ENCODE measurements at regions not wholly inside any gene's neighbourhood (a gene's known extent, or its start where the extent isn't known, plus 50 kb on each side); places are given as distances from the start of the nearest gene placed in this dataset.

DNA sequence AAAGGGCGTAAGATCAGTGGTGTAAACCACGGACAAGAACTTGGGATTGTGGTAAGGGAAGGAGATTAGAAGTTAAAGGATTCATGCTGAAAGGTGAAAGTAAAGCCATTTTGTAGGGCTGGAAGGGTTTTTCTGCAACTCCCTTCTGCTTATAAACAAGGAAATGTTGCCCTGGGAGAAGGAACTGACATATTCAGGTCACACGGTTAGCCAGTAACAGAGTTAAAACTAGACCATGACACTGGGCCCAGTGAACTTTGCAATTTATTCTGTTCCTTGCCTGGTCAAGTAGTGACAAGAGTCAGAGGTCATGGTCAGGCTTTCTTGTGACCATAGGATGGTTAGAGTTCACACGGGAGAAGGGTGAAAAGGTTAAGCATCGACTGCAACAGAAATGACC, 323.3 kb downstream of the DMRT2 start:
- no peak for DNase-seq
- no peak for ATAC-seq (ENCODE audit: poor library complexity)
- intact Hi-C loops (cut with DNase I) = no loop called here

DNA sequence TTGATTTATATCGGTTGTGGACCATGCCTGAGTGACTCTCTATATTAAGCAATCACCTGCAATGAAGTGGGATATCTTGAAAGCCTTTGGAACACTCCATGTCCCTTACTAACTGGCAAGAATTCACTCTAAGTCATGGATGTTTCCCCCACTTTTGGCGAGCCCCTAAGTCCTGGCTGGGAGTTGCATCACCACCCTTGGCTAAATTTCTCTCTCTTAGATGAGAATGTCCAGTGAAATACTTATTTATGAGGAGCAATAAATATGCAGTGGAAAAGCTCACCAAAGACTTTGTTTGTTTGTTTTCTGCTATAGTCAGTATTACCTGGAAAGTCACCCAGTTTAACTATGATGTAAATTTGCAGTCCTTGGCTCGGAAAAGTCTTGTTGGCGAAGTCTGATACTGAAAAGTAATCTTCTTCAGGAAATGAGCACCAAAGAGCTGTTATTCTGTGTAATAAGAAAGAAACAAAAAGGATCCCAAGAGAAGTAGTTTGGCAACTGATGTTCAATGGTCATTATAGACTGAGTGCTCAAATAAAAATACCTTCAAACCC, 333.8 kb downstream of the DMRT2 start:
- intact Hi-C loops (cut with DNase I) = no loop called here
- ATAC-seq (ENCODE audit: poor library complexity) (peak; percentile 46), DNase-seq (no peak)

DNA sequence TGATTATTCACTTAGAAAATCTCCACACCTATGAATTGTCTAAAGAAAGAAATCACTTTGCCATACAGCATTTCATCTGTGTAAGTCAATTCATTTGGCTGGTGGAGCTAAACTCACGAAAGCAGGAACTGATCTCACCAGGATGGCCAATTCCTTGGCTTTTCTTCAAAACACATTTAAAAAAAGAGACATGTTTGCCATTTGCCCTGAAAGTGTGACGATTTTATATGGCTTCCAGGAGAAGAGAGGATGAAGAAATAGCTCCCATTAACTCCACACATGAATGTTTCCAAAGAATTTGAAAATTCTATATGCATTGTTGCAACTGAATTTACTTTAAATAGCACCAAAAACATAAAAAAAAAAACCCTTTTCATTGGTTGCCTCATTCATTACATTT, 334.7 kb downstream of the DMRT2 start:
- no peak for DNase-seq
- no peak for ATAC-seq (ENCODE audit: poor library complexity)
- intact Hi-C loops (cut with DNase I) = no loop called here

DNA sequence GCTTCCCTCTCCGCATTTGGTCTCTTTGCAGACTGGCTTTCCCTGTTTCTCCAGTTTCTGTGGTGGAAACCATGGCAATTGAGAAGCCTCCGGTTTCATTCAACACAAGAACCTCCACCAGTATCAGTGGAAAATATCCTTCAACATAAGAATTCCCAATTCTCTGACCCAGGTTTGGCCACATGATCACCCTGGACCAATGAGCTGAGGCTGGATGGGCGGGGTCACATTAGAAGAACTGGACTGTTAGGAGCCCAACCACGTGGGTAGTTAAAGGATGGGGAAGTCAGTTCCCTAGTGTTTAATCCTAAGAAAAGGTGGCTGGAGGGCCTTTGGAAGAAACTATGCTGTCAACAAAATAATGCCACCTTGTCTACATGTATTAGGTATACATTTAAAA, 336.3 kb downstream of the DMRT2 start:
- ATAC-seq (ENCODE audit: poor library complexity) (no peak), DNase-seq (no peak)
- intact Hi-C loops (cut with DNase I) = no loop called here

DNA sequence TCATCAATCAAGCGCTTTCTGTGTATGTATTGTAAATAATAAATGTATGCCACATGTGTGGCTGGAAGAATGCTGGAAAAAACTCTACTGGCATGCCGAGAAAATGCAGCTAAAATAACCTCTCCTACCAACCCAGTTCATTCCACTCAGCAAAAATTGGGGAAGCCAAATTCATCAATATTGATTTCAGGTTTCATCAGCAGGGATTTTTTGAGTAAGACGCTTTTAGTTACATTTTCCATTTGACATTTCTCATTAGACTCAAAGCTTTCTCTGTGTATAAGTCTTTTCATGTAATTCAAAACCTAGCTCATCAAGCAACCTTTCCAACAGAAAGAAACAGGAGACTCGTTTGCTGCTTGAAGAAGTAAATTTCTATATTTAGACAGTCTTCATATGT, 338.1 kb downstream of the DMRT2 start:
- ATAC-seq (ENCODE audit: poor library complexity) = no peak
- intact Hi-C loops (cut with DNase I) = no loop called here

DNA sequence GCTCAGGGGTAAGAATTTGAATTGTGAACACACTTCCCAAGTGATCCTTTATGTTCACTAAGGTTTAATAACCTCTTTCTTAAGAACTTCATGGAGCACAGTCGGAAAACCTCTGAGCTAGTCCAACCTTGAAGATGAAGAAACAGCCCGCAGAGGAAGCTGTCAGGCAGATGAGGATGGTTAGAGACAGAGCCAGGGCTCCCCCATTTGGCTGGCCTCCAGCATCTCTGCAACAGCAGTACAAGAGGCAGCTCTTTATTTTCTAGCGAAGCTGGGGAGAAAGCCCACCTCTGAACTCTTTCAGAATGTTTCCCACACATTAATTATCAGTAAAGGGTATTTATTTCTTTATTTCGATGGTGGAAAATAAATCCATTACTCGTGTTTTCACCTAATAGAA, 350.8 kb downstream of the DMRT2 start:
- no peak for ATAC-seq (ENCODE audit: poor library complexity)
- DNase-seq = no peak
- intact Hi-C loops (cut with DNase I) = no loop called here

More for the DNA sequence above, 338.1 kb downstream of the DMRT2 start:
- no peak for DNase-seq

DNA sequence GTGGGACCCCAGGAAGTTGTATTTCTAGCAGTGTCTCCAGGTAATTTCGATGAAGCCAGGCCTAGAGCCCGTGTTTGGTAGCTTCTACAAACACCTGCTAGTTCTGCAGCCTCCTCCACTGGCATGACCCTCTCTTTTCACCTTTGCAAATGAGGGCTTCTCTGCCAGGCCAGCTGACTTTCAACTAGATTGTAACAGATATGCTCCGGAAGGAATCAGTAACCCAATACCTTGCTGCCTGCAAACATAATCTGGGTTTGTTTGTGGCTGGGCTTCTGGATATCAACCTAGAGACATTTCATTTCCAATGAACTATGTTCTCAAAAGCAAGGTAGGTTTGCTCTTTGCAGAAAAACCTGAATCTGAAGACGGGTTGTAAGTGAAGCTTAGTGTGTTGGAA, 354.8 kb downstream of the DMRT2 start:
- ATAC-seq (ENCODE audit: poor library complexity) (no peak), DNase-seq (no peak)
- intact Hi-C loops (cut with DNase I) = no loop called here

DNA sequence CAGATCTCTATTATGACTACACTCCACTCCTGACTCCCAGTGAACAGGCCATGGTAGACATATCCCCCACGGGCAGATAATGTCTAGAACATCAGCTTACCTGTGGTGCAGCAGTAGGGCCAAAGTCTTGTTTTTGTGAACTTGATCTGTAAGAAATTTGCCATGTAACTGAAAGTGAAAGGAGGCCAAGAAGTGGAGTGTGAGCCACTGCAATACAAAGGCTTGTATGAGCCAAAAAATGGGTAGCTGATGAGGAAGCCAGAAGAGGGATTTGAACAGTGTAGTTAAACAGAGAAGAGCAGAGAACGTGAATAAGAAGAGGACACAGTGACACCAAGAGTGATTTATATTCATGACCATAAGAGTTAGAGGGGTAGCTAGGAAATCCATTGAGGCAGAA, 361.7 kb downstream of the DMRT2 start:
- no peak for DNase-seq
- intact Hi-C loops (cut with DNase I) = no loop called here
- no peak for ATAC-seq (ENCODE audit: poor library complexity)

DNA sequence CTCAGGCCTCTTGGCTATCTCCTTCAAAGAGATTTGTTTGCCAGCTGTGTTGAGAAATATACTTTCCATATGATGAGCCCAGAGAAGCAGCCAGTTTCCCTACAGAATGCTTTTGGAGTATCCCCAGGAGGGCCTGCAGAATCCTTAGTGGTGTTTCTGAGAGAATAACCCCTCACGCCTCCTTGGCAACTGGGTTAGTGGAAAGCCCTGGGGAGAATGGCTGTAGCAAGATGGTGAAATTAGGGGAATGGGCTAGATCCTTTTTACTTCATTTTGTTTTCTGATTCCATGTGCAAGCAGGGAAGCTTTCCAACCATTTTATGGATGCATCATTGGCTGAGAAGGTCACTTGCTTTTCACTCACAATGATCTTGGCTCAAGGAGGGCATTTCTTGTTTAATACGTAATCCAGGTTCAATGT, 364.6 kb downstream of the DMRT2 start:
- intact Hi-C loops (cut with DNase I) = no loop called here
- DNase-seq (no peak), ATAC-seq (ENCODE audit: poor library complexity) (no peak)

DNA sequence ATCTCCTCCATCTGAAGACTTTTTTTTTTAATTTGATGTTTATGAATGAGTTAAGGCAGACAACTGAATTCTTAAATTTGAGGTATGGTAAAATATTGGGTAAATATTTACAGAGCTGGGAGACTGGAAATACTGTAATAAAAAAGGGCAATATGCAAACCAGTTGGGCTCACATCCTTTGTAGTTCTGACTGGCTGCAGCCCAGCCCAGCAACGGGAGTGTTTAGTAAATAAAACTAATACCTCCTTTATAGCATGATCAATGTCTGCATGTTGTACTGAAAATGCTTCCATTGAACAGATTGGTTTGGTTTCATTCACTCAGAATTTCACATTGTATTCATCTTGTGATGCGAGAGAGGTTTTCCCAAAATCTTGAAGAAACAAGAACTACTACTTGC, 365.0 kb downstream of the DMRT2 start:
- no peak for ATAC-seq (ENCODE audit: poor library complexity)
- intact Hi-C loops (cut with DNase I) = no loop called here
- DNase-seq = no peak

DNA sequence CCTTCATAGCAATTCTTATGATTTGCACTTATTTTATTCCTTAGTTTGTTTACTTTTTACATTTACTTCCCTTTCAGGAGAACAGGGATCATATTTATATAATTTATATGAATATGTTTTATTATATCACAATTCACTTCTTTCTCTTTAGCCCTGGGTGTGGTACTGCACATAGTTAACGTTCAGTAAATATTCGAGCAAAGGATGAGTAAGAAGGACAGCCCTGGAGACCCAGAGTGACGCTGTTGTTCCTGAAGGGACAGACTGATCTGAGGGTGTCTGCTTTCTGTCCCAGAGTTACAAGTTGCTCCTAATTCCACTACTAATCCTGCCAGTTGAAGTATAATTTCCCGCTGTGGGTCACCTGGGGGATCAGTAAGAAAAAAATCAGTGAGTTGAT, 366.1 kb downstream of the DMRT2 start:
- no peak for DNase-seq
- ATAC-seq (ENCODE audit: poor library complexity) = no peak
- intact Hi-C loops (cut with DNase I) = no loop called here

DNA sequence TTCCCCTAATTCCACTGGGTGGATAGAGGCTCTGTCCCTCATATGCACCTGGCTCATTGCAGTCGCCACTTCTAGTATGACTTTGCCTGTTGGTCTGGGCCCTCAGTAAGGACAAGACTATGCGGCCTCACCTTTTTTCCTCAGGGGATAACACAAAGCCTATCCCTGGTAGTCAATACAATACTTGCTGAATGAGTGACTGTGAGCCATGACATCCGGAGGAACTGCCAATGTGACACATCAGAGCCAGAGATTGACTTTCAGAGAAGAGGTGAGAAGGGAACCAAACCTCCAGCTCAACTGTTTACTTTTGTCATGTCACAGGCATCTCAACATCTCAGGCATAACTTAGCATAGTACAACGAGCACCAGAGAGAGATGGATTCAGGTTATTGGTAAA, 371.3 kb downstream of the DMRT2 start:
- ATAC-seq (ENCODE audit: poor library complexity) (no peak), DNase-seq (no peak)
- intact Hi-C loops (cut with DNase I) = no loop called here

DNA sequence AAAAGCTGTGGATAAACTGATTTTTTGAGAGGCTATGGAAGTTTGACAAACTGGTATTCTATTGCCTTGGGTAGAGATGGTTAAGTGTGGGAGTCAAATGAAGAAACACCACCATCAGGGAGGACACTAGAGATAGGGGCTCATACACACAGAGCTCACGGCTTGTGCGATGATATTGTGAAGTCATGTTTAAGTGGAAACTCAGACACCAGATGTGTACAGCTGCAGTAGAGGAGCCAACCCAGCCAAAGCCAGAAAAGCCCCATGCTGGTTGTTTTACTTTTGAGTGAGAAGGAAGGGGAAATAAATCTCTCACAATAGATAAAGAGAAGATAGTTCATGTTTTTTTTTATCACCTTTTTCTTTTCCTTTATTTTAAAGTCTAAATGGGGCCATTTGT, 377.7 kb downstream of the DMRT2 start:
- no peak for DNase-seq
- ATAC-seq (ENCODE audit: poor library complexity) = no peak
- intact Hi-C loops (cut with DNase I) = no loop called here

DNA sequence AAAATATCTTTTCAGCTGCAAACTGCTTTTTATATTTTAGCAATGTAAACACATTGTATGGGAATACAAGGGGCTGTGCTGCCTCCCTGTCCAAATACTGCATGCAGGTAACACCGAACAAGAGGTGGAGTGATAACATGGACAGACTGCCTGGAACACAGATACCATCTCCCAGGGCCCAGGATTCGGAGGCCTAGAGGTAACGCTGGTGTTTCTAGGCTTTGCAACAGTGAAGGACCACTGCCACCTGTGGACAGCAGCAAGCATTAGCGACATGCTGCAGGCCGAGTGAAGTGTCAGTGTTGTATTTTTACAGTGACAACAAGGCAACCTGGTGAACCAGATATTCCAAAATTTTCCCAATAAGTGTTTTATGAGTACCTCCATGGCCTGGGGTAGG, 379.1 kb downstream of the DMRT2 start:
- intact Hi-C loops (cut with DNase I) = no loop called here
- DNase-seq (no peak), ATAC-seq (ENCODE audit: poor library complexity) (peak; percentile 51)

DNA sequence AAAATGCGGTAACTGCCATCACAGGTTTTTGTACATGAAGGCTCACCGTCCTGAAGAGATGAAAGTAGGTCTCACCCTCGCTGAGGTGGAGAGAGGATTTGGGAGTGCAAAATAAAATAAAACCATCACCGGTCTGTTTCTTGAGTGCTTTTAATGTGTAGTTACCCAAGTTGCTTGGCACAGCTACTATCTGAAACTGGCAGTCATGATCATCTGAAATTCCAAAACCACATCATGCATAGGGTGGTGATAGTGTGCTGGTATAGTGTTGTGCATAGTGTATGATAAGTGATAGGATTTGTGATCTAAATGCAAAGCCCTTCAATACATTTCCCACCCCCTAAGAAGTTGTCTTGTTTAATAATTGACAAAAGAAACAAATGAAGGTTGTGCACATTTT, 381.3 kb downstream of the DMRT2 start:
- DNase-seq (no peak), ATAC-seq (ENCODE audit: poor library complexity) (no peak)
- intact Hi-C loops (cut with DNase I) = no loop called here

DNA sequence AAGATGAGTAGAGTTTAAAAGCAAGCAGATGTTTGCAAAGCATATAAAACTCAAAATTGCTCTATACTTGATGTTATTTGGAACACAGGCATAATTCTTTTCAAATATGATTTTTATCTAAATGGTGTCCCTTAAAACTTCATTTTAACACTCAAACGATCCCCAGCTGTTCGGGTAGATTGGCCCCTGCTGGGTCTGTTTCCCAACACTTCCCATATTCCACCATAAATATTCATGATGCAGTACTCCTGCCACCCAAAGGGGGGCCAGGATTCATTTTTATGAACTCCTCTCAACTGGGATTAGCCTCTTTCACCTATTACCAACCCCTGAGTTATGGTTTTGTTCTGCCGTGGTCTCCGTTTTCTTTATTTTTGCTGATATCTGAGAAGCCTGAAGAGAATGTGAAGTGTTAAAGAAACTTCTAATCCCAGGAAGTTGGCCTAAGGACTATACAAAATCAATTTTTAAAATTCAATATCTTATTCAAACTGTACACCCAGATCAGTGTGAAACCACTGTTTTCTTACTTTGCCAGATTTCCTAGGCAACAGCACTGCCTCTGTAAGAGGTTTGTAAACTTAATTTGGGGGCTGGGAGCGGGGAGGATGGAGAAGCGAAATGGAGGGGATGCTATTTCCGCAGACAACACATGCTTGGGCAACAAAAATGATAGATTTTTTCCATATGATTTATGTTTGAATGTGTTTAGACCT, 384.1 kb downstream of the DMRT2 start:
- no peak for ATAC-seq (ENCODE audit: poor library complexity)
- intact Hi-C loops (cut with DNase I) = no loop called here
- no peak for DNase-seq

DNA sequence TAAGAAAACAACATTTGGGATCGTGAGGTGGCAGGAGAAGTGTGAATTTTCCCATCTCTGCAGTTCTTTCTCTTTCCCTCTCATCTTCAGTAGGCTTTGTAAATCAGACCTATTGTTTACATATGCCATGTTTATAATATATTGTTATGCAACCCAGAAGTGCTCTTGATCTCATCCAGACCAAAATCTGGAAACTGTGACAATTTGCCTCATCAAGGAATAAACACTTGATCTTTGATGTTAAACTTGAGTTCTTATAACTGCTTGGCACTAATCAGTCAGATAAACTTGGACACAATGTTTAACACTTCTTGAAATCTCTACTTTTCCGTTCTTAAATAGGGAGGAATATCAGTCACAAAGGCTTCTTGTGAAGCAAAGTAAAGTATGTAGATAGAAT, 384.7 kb downstream of the DMRT2 start:
- intact Hi-C loops (cut with DNase I) = no loop called here
- DNase-seq (no peak), ATAC-seq (ENCODE audit: poor library complexity) (no peak)

DNA sequence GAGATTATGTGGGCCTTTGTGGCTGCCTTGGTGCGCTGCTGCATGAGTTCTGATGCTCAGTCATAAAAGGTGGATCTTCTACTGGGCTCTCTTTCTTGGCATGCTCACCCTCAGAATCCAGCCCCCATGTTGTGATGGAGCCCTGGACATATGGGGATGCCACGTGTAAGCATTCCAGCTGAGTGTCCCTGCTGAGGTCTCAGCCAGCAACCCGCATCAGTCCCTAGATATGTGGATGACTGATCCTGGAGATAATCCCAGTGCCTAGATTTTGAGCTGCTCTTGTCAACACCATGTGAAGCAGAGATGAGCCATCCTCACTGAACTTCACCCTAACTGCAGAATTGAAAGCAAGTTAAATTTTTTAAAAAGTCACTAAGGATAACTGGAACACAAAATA, 390.1 kb downstream of the DMRT2 start:
- ATAC-seq (ENCODE audit: poor library complexity) = no peak
- intact Hi-C loops (cut with DNase I) = no loop called here
- DNase-seq = no peak

DNA sequence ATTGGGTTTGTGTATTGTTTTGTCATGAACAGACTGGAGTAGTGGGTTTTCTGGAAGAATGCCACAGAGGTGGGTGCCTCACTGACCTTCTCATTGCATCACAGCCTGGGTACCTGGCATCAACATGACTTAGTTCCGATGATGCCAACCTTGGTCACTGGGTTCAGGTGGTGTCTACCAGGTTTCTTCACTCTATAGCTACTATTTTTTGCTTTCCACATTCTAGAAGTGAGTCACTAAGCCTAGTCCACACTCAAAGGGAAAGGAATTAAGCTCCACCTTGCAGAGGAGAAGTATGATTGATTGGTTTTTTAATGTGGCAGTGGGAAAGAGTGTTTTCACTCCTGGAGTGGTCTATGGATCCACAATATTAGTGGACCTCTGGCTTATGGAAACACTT, 391.9 kb downstream of the DMRT2 start:
- no peak for DNase-seq
- intact Hi-C loops (cut with DNase I) = no loop called here
- ATAC-seq (ENCODE audit: poor library complexity) = no peak

DNA sequence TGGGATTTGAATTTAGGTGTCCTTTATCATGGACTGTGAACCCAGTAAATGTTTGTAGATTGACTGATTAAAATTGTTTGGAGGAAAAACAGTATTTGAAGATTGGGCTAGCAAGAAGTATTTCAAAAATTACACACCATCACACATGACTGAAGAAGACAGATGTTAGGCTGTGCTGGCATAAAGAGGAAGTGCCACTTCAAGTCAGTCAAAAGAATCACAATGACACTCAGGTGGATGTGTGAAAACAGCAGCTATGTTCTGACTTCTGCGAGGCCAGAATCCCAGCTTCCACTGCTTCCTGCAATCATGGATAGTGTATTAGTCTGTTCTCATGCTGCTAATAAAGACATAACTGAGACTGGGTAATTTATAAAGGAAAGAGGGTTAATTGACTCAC, 393.3 kb downstream of the DMRT2 start:
- ATAC-seq (ENCODE audit: poor library complexity) = no peak
- no peak for DNase-seq
- intact Hi-C loops (cut with DNase I) = no loop called here

DNA sequence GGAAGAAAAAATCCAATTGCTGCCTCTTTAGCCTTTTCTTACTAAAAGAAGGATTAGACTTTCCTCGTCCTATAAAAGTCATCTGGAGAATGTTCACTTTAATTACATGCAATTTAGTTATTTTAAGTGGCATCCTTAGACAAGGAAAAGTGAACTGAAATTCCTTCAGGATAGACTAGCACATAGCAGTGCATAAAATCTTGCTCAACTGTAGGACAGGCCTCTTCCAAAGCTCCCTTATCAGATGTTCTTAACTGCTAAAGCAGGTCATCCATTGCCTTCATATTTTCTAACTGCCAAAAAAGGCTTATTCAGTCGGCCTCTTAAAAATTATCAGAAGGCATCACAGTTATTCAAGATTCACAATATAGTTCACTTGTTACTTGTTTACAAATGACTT, 396.5 kb downstream of the DMRT2 start:
- DNase-seq = no peak

More for the DNA sequence above, 396.5 kb downstream of the DMRT2 start:
- intact Hi-C loops (cut with DNase I) = no loop called here
- ATAC-seq (ENCODE audit: poor library complexity) = no peak
